Adipocyte (in vitro differentiated cells): ENCODE measurements at regions not wholly inside any gene's neighbourhood (a gene's known extent, or its start where the extent isn't known, plus 50 kb on each side); places are given as distances from the start of the nearest gene placed in this dataset.
"Not testable (repeated sequence)": the region's sequence is repeated elsewhere in the genome, so short reads cannot be mapped to it uniquely, and the experiment has no call there.

Source experiments
- DNase-seq: peaks from one replicate; pipeline ENCODE4 v3.0.0-alpha.2; 2015; ENCODE audit warnings: low read depth
- H3K27me3 ChIP-seq: replicated peaks from 2 replicates; pipeline ENCODE4 v1.7.0; 2013; ENCODE audit warnings: mild to moderate bottlenecking, low read length, moderate library complexity; ENCODE audit not compliant: control insufficient read depth, insufficient read depth
- H3K36me3 ChIP-seq: 2 replicates; pipeline ENCODE4 v1.7.0; 2013; ENCODE audit warnings: low read length, mild to moderate bottlenecking, moderate library complexity; ENCODE audit not compliant: control insufficient read depth, insufficient read depth, severe bottlenecking
- H3K4me1 ChIP-seq: 2 replicates; pipeline ENCODE4 v1.7.0; 2013; ENCODE audit warnings: mild to moderate bottlenecking, low read length, moderate library complexity; ENCODE audit not compliant: control insufficient read depth, insufficient read depth
- H3K4me3 ChIP-seq: 2 replicates; pipeline ENCODE4 v1.7.0; 2013; ENCODE audit warnings: mild to moderate bottlenecking, low read length, moderate library complexity
- H3K9ac ChIP-seq: 2 replicates; pipeline ENCODE4 v1.7.0; 2013; ENCODE audit warnings: mild to moderate bottlenecking, low read length, moderate library complexity
- H3K9me3 ChIP-seq: 2 replicates; pipeline ENCODE4 v1.7.0; 2013; ENCODE audit warnings: mild to moderate bottlenecking, low read length, moderate library complexity; ENCODE audit not compliant: control insufficient read depth

DNA sequence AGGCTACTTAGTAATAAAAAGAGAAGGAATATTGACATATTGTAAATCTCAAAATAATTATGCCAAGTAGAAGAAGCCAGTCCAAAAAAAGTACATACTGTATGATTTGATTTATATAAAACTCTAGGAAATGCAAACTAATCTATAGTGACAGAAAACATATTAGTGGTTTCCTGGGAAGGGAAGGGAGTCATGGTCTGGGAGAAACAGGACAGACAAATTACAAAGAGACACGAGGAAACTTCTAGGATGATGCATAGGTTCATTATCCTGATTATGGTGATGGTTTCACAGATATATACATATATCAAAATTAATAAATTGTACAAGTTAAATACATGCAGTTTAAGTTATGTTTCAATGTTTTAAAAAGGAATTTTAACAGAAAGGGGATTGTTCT is 81.0 kb upstream of the GOLGA8B start:
- peaks cover 24% of the 10 kb centered on the region for H3K27me3 ChIP-seq
- H3K9ac ChIP-seq = no peak overlapping the region
- no peak overlapping the region for H3K4me3 ChIP-seq
- no peak for DNase-seq
- H3K36me3 ChIP-seq = no peaks in the 10 kb centered on the region
- H3K4me1 ChIP-seq = no peaks in the 10 kb centered on the region
- H3K9me3 ChIP-seq = no peaks in the 10 kb centered on the region

DNA sequence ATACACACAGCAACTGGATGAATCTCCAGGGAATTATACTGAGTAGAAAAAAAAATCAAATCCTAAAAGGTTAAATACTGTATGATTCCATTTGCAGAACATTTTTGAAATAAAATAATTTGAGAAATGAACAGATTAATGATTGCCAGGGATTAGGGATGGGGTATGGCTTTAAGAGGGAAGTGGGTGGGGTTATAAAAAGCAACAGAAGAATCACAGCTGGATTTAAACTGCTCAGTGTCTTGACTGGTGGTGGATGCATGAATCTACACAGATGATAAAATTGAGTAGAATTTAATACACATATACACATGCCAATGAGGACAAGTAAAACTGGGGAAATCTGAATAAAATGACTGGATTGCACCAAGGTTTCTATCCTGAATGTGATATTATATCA is 79.7 kb upstream of the GOLGA8B start:
- H3K4me3 ChIP-seq = no peak overlapping the region

DNA sequence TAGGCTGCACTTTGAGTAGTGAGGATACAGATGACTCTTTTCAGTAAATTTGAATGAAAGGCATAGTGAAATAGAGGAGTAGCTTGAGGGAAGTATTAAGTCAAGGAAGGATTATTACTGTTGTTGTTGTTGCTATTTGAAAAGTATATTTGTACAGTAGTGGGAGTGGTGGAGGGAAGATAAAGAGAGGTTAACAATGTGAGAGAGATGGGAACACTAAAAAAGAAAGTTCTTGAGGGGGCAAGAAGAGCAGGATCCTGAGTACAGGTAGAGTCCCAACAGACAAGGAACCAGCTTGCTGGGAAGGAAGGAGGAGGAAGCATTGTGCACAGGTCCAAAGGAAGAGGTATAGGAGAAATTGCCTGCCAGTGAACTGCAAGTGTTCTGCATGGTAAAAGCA is 75.6 kb upstream of the GOLGA8B start:
- no peaks in the 10 kb centered on the region for H3K36me3 ChIP-seq
- no peak overlapping the region for H3K4me3 ChIP-seq

More for the DNA sequence above, 79.7 kb upstream of the GOLGA8B start:
- Histone ChIP-seq H3K9me3 (no peaks in the 10 kb centered on the region), H3K9ac (no peak overlapping the region), H3K36me3 (no peaks in the 10 kb centered on the region), H3K4me1 (no peaks in the 10 kb centered on the region), H3K27me3 (peaks cover 32% of the 10 kb centered on the region)
- DNase-seq = no peak

DNA sequence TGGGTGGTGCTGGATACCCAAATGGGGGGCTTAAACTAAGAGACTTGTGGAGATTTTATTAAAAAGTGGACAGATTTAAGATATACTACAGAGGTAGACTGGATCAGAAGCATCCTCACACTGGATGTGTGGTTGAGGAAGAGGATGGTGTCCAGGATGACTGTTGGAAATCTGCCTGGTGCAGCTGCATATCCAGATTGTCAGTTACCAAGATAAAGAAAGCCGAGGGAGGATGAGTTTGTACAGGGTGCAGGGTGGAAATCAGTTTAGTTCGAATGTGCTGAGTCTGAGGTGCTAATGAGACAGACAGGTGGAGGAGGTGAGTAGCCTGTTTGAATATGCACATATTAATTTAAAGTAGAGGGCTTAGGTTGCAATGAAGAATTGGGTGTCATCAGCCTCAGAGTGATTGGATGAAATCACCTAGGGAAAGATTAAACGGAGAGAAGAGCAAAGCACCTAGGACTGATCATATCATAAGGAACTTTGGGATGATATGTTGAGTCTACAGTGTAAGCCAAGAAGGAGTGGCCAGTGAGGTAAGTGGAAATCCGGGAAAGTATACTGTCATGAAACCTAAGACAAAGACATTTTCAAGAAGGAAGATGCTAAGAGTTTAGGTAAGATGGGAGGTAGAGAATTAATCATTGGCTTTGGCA is 74.1 kb upstream of the GOLGA8B start:
- Histone ChIP-seq H3K9me3 (no peaks in the 10 kb centered on the region), H3K4me1 (no peaks in the 10 kb centered on the region), H3K9ac (no peak overlapping the region), H3K27me3 (peaks cover 24% of the 10 kb centered on the region), H3K36me3 (no peaks in the 10 kb centered on the region), H3K4me3 (no peak overlapping the region)
- DNase-seq = no peak

More for the DNA sequence above, 75.6 kb upstream of the GOLGA8B start:
- no peak overlapping the region for H3K9ac ChIP-seq
- no peaks in the 10 kb centered on the region for H3K4me1 ChIP-seq
- H3K9me3 ChIP-seq = no peaks in the 10 kb centered on the region
- peaks cover 29% of the 10 kb centered on the region for H3K27me3 ChIP-seq
- no peak for DNase-seq

DNA sequence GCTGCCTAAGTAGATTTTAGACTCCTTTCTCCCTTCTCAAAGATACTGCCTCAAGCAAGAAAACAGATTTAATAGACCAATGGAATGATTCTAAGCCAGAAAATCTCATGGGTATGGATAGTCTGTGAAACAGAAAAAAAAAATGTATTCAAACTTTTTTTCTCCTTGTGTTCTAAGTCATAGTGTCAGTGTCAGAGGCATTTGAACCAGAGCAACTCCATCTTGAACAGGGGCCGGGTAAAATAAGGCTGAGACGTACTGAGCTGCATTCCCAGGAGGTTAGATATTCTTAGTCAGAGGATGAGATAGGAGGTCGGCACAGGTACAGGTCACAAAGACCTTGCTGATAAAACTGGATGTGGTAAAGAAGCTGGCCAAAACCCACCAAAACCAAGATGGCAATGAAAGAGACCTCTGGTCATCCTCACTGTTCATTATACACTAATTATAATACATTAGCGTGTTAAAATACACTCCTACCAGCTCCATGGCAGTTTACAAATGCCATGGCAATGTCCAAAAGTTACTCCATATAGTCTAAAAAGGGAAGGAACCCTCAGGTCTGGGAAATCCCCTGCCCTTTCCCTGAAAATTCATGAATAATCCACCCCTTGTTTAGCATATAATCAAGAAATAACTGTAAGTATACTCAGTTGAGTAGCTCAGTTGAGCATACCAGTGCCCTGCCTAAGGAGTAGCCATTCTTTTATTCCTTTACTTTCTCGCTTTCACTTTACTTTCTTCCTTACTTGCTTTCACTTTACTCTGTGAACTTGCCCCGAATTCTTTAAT is 72.8 kb upstream of the GOLGA8B start:
- H3K27me3 ChIP-seq = peaks cover 24% of the 10 kb centered on the region
- no peak overlapping the region for H3K4me3 ChIP-seq
- no peak overlapping the region for H3K9ac ChIP-seq
- H3K36me3 ChIP-seq = no peaks in the 10 kb centered on the region
- DNase-seq = no peak
- H3K9me3 ChIP-seq = no peaks in the 10 kb centered on the region
- no peaks in the 10 kb centered on the region for H3K4me1 ChIP-seq

DNA sequence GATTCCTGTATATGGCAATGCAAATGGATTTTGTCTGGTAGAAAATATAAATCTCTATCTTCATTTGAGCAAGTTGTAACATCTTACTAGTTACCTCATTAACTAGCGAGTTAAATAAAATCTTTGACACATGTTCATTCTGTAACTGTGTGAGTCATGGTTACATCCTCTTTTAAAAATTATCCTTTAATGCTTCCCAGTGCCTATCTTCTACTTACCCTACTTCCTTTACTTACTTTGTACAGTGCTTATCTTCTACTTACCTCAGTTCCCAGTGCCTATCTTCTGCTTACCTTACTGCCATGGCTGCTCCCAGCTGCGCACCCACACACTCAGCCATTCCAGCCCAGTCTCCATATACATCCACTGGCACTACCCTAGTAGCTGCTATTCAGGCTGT is 71.9 kb upstream of the GOLGA8B start:
- Histone ChIP-seq H3K9me3 (no peaks in the 10 kb centered on the region), H3K36me3 (no peaks in the 10 kb centered on the region), H3K4me3 (no peak overlapping the region), H3K4me1 (peaks cover 3% of the 10 kb centered on the region), H3K9ac (no peak overlapping the region), H3K27me3 (peaks cover 21% of the 10 kb centered on the region)
- DNase-seq = no peak

DNA sequence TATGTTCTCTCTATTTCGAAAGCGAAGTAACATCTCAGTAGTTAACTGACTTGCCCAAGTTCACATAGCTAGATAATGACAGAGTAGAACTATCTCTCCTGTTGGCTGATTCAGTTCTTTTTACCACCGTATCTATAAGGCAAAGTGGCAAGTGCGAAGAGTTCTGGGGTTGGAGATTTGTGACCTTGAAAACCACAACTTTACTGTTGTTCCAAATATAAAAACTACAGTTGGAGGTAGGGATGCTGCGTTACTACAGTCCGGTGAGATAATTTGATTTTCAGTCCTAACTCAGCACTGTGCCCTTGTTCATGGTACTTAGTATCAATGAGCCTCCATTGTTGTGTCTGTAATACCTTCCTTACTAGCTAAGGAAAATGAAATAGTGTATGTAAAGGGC is 71.2 kb upstream of the GOLGA8B start:
- H3K36me3 ChIP-seq = no peaks in the 10 kb centered on the region
- DNase-seq = no peak

DNA sequence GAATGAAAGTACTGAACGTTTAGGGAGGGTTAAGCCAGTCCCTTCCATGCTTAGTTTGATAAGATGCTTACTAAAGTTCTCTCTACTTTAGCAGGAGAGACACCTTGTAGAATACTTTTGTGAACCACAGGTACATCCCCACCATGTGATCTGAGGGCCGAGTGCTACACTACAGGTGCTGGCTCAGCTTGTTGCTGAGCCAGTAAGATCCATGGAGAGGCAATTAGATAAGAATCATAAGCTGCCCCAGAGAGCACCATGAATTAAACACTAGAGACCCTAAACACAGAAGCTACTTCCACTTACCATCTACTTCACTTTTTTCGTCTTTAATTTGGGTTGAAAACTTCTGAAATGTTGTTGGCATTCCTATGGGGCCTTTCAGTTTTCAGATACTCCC is 70.5 kb upstream of the GOLGA8B start:
- Histone ChIP-seq H3K9ac (no peak overlapping the region), H3K36me3 (no peaks in the 10 kb centered on the region), H3K4me1 (peaks cover 14% of the 10 kb centered on the region), H3K4me3 (no peak overlapping the region), H3K27me3 (peaks cover 18% of the 10 kb centered on the region), H3K9me3 (no peaks in the 10 kb centered on the region)
- no peak for DNase-seq

More for the DNA sequence above, 71.2 kb upstream of the GOLGA8B start:
- Histone ChIP-seq H3K9ac (no peak overlapping the region), H3K4me3 (no peak overlapping the region), H3K9me3 (no peaks in the 10 kb centered on the region), H3K27me3 (peaks cover 21% of the 10 kb centered on the region), H3K4me1 (peaks cover 9% of the 10 kb centered on the region)

DNA sequence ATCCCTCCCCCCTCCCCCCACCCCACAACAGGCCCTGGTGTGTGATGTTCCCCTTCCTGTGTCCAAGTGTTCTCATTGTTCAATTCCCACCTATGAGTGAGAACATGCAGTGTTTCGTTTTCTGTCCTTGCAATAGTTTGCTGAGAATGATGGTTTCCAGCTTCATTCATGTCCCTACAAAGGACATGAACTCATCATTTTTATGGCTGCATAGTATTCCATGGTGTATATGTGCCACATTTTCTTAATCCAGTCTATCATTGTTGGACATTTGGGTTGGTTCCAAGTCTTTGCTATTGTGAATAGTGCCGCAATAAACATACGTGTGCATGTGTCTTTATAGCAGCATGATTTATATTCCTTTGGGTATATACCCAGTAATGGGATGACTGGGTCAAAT is 69.9 kb upstream of the GOLGA8B start:
- H3K27me3 ChIP-seq = peaks cover 13% of the 10 kb centered on the region
- not testable (repeated sequence) for DNase-seq, H3K9me3 ChIP-seq, H3K36me3 ChIP-seq, H3K4me3 ChIP-seq, H3K9ac ChIP-seq
- H3K4me1 ChIP-seq = peaks cover 14% of the 10 kb centered on the region

DNA sequence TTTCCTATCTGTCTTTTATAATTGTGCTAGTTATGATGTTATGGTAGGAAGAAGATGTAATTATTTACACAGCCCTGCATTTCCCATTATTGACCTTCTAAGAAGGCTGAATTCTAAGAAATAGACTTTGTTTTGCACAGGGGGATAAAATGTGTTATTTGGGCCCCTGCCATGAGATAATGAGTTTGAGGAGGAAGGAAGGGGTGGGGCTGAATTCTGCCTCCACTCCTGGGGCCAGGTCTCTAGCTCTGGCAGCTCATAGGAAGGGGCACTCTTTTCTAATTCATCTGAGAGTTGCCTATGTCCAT is 69.2 kb upstream of the GOLGA8B start:
- no peak overlapping the region for H3K4me3 ChIP-seq
- DNase-seq = no peak
- H3K27me3 ChIP-seq = peaks cover 13% of the 10 kb centered on the region

DNA sequence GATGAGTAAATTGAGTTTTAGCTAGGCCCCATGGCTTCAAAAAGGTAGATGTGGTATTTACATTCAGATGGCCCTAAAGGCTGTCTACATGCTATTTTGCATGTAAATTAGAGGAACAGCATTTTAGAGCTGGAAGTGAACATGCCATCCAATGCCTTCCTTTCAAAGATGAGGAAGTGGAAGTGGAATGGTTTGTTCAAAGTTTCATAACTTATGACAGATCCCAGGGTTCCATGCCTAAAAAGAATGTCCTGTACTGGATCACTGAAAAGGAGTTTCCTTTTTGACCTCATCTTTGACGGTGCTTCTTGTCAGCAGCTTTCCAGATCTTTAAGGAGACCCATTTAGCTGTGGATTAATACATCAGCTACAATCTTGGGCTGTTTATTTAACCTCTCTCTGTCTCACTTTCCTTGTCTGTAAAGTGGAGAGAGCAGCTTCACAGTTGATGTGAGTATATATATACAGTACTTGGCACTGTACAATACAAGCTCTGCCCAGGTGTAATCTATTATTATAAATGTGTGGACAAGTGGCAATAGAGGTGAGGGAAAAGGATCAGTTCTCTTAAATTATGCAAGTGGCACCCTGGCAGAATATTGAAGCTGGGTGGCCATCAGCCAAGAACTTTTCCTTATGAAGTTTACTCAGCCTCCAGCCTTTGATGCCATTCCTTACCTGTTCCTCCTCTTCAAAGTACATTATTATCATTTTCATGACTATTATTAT is 68.7 kb upstream of the GOLGA8B start:
- no peak overlapping the region for H3K9ac ChIP-seq
- DNase-seq = no peak
- H3K9me3 ChIP-seq = no peaks in the 10 kb centered on the region
- H3K4me1 ChIP-seq = peaks cover 14% of the 10 kb centered on the region
- H3K27me3 ChIP-seq = peaks cover 11% of the 10 kb centered on the region
- H3K4me3 ChIP-seq = no peak overlapping the region
- H3K36me3 ChIP-seq = no peaks in the 10 kb centered on the region

More for the DNA sequence above, 69.2 kb upstream of the GOLGA8B start:
- Histone ChIP-seq H3K36me3 (no peaks in the 10 kb centered on the region), H3K4me1 (peaks cover 14% of the 10 kb centered on the region), H3K9me3 (no peaks in the 10 kb centered on the region), H3K9ac (no peak overlapping the region)
